Pancreas (tissue), 10 donors: ENCODE measurements at regions not wholly inside any gene's neighbourhood (a gene's known extent, or its start where the extent isn't known, plus 50 kb on each side); places are given as distances from the start of the nearest gene placed in this dataset.

Experiments used
- ATAC-seq, 4 donors: fragments of 200-7000 bp; cut with Tn5 transposase; one replicate each; pipeline versions ENCODE4 v1.8.0 to v1.9.1; 2020; ENCODE audit warnings: mild to moderate bottlenecking in 4 of 4, moderate library complexity in 4 of 4
- DNase-seq, 6 donors: peaks; one replicate each; pipeline ENCODE4 v3.0.0-alpha.2; 2020
- FAIRE-seq: peaks from 2 replicates; lab custom pipeline; 2012; peaks lifted over from hg19 to GRCh38; lab: Jason Lieb, UNC
- H3K27ac ChIP-seq, 4 donors: fragments of 200-600 bp; sonication (generic); 1 replicate in 3 of 4; 2 replicates in 1 of 4; pipeline versions ENCODE4 v1.5.0 to v1.8.0; 2020
- H3K27me3 ChIP-seq, 4 donors: fragments of 200-600 bp; one replicate each; pipeline ENCODE4 v1.8.0; 2021
- H3K36me3 ChIP-seq, 3 donors: fragments of 200-600 bp; sonication (generic) in 1 of 3; one replicate each; pipeline versions ENCODE4 v1.5.0 to v1.8.0; 2020 to 2021
- H3K4me1 ChIP-seq, 3 donors: fragments of 200-600 bp; one replicate each; pipeline ENCODE4 v1.8.0; 2021
- H3K4me3 ChIP-seq, 4 donors: fragments of 200-600 bp; sonication (generic) in 2 of 4; one replicate each; pipeline versions ENCODE4 v1.5.0 to v1.8.0; 2020 to 2021
- H3K9me3 ChIP-seq, 4 donors: fragments of 200-600 bp; one replicate each; pipeline ENCODE4 v1.8.0; 2021
- WGBS, 2 donors: extraction: QIAGEN DNeasy Blood & Tissue Kit; methylation state at CpG; one replicate each; pipeline ENCODE4 v1.1.7; 2013; 5-methylcytosine and 5-hydroxymethylcytosine counted together
- intact Hi-C, 3 donors: fragments of 100-400 bp; cut with DNase I; formaldehyde crosslinking; loops; one replicate each; pipeline versions ENCODE4 v1.11.1 to v1.14.2; 2022
- TF ChIP-seq, protein P1 (sequence below), 4 donors: fragments of 200-600 bp; sonication (generic) in 3 of 4; IDR thresholded peaks; one replicate each; pipeline versions ENCODE4 v1.5.0 to v1.8.0; 2021; ENCODE audit warnings: antibody characterized with exemption in 4 of 4
- donor health status: healthy with polysubstance abuse.
- donor health status: DM: no; HTN: no; CAD: no; lungs with moderate emphysema.
- donor health status: DM: no; HTN: no; CAD: no.
- donor health status: control.
- donor health status: control.
- donor health status: Bipolar disorder and iron deficiency.
- donor health status: DM: yes; HTN: yes; CAD: no.
- donor health status: DM: no; HTN: no; CAD: no.
- donor health status: DM: no; HTN: no; CAD: no.
- donor health status: DM: yes; HTN: yes; CAD: no.

DNA sequence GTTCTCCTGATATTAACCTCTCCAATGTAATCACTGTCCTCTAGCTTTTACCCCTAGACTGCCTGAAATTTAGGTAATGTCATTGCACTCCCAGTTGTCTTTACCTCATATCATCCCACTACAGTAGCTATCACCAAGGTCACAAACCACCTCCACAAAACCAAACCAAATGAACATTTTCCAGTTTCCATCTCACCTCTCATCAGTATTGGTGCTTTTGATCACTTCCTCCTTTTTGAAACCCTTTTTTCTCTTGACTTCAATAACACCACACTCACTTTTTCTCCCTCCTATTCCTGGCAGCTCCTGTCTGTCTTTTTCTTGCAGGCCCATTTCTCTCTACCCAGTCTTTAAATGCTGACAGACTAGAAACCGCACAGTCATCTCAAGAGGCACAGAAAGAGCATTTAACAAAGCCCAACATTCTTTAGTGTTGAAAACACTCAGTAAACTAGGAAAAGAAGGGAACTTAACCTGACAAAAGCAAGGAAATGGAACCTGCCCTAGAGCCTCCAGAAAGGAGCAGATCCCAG lies 95.9 kb upstream of the SIX2 start:
- ATAC-seq (no peak), FAIRE-seq (no peak), DNase-seq (no peak)
- WGBS, 2 donors, result 95 to 97% methylated on average over 1 of the region's 1 CpG
- Histone ChIP-seq H3K36me3 (no peaks in the 10 kb centered on the region), H3K27ac (no peak overlapping the region), H3K9me3 (no peaks in the 10 kb centered on the region), H3K27me3 (peaks cover 0 to 3% (median 0%) of the 10 kb centered on the region in 4 donors), H3K4me3 (no peak overlapping the region), H3K4me1 (no peaks in the 10 kb centered on the region)
- TF ChIP-seq, protein P1, sequence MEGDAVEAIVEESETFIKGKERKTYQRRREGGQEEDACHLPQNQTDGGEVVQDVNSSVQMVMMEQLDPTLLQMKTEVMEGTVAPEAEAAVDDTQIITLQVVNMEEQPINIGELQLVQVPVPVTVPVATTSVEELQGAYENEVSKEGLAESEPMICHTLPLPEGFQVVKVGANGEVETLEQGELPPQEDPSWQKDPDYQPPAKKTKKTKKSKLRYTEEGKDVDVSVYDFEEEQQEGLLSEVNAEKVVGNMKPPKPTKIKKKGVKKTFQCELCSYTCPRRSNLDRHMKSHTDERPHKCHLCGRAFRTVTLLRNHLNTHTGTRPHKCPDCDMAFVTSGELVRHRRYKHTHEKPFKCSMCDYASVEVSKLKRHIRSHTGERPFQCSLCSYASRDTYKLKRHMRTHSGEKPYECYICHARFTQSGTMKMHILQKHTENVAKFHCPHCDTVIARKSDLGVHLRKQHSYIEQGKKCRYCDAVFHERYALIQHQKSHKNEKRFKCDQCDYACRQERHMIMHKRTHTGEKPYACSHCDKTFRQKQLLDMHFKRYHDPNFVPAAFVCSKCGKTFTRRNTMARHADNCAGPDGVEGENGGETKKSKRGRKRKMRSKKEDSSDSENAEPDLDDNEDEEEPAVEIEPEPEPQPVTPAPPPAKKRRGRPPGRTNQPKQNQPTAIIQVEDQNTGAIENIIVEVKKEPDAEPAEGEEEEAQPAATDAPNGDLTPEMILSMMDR (IDR thresholded peaks at IDR 0.05), result no peak
- intact Hi-C loops, result no loop called here

DNA sequence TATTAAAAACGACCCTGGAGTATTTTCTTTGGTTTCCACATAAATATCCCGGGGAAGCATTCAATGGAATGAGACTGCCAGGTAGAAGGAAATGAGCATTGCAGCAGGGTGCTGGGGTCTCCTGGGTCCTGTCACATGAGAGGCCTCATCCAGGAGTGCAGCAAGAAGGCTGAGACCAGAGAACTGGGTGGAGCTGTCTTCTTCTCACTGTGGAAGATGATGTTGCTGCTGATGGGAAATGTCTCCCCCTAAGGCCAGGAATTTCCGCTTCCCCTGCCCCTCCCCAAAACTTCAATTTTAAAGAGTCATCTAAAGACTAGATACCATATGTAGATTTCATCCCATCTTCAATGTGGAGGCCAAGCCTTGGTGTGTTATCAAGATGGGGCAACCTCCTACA lies 95.2 kb upstream of the SIX2 start:
- Histone ChIP-seq H3K4me3 (no peak overlapping the region), H3K27ac (no peak overlapping the region), H3K27me3 (peaks cover 0 to 4% (median 0%) of the 10 kb centered on the region in 4 donors), H3K4me1 (no peaks in the 10 kb centered on the region), H3K36me3 (no peaks in the 10 kb centered on the region), H3K9me3 (no peaks in the 10 kb centered on the region)
- DNase-seq, result no peak
- intact Hi-C loops, result no loop called here
- ATAC-seq, result no peak
- 79 to 80% methylated on average over 3 of the region's 3 CpGs for WGBS, 2 donors
- no peak for FAIRE-seq
- TF ChIP-seq, protein P1 (IDR thresholded peaks at IDR 0.05), result no peak

DNA sequence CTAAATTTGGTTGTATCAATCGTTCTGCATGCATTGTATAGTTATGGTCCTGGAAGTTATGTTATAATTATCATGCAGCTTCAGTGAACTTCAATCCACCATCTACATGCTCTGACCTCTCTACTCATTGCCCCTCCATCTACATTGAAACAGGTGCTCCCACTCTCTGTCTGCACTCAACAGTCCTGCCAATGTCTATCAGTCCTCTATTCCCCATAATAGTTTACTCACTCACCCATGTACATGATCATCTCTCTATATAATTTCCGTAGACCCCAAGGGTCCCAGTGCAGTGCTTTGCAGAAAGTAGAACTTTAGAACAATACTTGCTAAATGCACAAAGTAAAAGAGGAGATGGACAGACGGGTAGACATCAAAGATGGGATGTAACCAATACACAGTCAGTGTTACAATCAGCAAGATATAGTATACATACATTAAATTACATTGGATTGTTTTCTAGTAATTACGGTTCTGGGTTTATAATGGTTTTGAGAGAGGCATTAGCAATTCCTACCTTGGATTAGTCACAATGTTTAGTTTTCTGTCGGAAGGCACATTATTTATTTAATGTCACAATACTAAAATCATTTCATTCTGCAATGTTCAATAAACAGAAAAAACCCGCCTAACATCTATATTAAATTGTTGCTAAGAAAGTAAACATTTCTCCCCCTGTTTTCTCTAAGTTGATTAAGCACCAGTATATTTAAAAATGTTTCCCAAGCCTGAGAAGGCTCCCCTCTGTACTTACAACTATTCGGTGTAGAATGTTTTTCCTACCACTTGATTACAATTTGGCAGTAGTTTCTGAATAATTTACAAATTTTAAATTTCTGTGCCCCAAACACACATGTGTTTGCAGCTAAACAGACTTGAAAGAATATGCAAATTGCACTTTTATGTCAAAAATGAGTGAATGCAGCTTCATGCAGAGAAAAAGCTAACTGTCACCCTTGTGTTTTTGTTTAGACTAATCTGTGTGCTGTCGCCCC lies 94.4 kb upstream of the SIX2 start:
- H3K4me1 ChIP-seq, result no peaks in the 10 kb centered on the region
- H3K4me3 ChIP-seq, result no peak overlapping the region
- H3K27ac ChIP-seq, result no peak overlapping the region
- peaks cover 0 to 4% (median 0%) of the 10 kb centered on the region in 4 donors for H3K27me3 ChIP-seq
- DNase-seq (no peak), ATAC-seq (no peak), FAIRE-seq (no peak)
- H3K36me3 ChIP-seq, result no peaks in the 10 kb centered on the region
- WGBS, 2 donors, result 66 to 73% methylated on average over 8 of the region's 8 CpGs
- intact Hi-C loops, result no loop called here
- H3K9me3 ChIP-seq, result no peaks in the 10 kb centered on the region
- TF ChIP-seq, protein P1 (IDR thresholded peaks at IDR 0.05), result no peak

DNA sequence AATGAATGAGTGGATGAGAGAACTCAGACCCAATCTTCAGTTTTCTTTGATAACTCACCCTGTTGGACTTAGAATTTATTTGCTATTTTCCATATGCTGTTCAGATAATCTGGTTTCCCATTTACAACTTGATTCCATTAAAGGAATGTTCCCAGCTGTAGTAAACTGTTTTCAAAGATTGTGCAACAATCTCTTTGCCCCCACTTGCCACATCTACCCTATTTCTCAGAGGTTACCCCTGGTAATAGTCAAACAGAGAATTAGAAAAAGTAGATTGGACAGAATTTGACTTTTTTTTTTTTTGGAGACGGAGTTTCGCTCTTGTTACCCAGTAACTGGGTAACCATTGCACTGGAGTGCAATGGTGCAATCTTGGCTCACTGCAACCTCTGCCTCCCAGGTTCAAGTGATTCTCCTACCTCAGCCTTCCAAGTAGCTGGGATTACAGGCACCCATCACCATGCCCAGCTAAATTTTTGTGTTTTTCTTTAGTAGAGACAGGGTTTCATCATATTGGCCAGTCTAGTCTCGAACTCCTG lies 93.4 kb upstream of the SIX2 start:
- Histone ChIP-seq H3K9me3 (no peaks in the 10 kb centered on the region), H3K27me3 (peaks cover 0 to 4% (median 0%) of the 10 kb centered on the region in 4 donors), H3K4me1 (no peaks in the 10 kb centered on the region), H3K27ac (no peak overlapping the region), H3K36me3 (no peaks in the 10 kb centered on the region), H3K4me3 (no peak overlapping the region)
- no peak for ATAC-seq
- no peak for FAIRE-seq
- no peak for DNase-seq
- TF ChIP-seq, protein P1 (IDR thresholded peaks at IDR 0.05), result no peak
- 97 to 99% methylated on average over 3 of the region's 3 CpGs for WGBS, 2 donors
- intact Hi-C loops, result no loop called here
